HG02840 (cell line): ENCODE measurements at regions not wholly inside any gene's neighbourhood (a gene's known extent, or its start where the extent isn't known, plus 50 kb on each side); places are given as distances from the start of the nearest gene placed in this dataset.
"Not testable (repeated sequence)": the region's sequence is repeated elsewhere in the genome, so short reads cannot be mapped to it uniquely, and the experiment has no call there.

Experiments
- ATAC-seq: cut with Tn5 transposase; IDR thresholded peaks from one replicate; pipeline ENCODE4 v1.9.1; 2021; ENCODE audit warnings: mild to moderate bottlenecking, moderate library complexity, moderate number of reproducible peaks; ENCODE audit not compliant: unreplicated experiment, low FRiP score

DNA sequence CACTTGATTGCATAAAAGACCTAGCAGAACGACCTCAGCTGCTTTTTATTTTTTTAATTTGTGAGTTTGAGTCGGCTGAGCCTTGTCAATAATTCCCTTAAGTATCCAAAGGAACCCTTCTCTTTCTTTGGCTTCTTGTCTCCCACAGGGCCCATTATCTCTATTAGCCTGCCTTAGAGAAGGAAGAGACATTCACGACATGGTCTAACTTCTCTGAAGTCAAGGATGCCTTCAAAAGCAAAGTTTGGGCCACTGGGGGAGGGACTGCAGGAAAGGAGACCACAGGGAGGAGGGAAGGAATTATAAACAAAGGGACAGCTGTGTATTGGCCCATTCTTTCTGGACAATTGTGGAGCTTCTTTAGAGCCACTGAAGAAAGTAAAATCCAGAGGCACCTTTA lies 126.4 kb downstream of the BRMS1L start:
- no peak for ATAC-seq

DNA sequence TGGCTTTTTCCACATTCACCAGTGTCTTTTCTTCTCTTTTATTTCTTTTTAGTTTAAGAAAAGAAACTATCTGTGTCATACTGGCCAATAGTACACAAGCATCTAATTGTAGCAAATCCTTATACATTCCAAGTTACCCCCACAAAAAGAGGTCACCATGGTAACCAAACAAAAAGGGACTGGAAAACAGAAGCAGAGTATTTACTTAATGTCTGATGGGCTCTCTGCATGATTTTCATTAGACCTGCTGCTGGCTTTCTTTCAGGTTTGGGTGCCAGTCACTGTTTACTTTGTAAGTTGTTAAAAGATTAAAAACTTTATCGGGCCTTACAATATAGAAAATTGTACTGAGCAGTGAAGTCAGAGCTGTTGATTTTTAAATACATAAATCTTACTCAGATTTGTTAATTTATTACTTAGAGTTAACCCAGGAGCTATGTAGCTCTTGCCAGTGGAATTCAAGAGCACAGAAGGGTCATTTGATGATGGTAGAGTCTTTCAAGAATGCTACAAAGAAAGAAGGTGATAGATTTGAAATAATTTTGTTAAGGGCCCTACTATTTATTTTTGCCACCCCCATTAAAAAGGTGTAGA lies 123.9 kb downstream of the BRMS1L start:
- ATAC-seq: no peak

DNA sequence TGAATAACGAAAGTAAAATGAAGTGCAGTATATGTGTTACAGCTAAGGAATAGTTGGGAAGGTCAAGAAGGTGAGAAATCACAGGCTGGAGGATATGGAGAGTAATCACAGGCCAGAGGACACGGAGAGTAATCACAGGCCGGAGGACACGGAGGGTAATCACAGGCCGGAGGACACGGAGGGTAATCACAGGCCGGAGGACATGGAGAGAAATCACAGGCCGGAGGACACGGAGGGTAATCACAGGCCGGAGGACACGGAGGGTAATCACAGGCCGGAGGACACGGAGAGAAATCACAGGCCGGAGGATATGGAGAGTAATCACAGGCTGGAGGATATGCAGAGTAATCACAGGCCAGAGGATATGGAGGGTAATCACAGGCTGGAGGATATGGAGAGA lies 121.8 kb downstream of the BRMS1L start:
- not testable (repeated sequence) for ATAC-seq

DNA sequence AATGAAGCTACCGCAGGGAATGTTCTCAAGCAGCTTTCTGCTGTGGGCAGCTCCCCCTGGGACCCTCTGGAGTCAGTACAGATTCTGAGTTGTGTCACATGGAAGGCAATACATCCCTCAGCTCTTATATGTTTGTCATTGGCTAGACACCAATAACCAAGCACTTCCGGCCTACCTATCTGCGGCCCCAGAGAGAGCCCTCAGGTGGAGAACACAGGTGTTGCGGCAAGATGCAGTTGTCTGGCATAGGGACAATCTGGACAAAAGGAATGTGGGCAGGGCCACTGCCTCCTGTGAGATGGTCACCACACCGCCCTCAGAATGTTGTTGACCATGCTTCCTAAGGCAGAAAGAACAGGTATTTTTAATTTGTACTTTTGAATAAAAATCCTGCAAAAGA lies 118.7 kb downstream of the BRMS1L start:
- ATAC-seq: no peak

DNA sequence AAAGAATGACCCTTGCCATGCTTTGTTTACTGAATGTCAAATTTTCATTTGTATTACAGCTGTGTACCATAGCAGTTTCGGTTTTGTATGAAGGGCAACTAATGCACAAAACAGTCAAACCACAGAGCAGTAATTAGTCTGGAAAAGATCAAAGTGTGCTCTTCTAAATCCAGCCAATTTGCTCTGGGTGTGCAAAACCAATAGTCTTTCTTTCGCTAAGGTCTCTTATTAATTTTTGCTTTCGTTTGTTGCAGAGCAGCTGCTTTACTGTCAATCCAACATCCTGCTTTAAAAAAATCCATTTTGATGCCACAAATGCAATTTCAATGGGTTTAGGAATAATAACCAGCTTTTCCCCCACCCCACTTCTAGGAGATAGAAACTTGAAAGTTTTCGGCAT lies 114.2 kb downstream of the BRMS1L start:
- ATAC-seq: peak; percentile 69

- no peak for ATAC-seq
Observed at GRCh38 chr14:35938770-35939169, 112.6 kb downstream of the BRMS1L start.

DNA sequence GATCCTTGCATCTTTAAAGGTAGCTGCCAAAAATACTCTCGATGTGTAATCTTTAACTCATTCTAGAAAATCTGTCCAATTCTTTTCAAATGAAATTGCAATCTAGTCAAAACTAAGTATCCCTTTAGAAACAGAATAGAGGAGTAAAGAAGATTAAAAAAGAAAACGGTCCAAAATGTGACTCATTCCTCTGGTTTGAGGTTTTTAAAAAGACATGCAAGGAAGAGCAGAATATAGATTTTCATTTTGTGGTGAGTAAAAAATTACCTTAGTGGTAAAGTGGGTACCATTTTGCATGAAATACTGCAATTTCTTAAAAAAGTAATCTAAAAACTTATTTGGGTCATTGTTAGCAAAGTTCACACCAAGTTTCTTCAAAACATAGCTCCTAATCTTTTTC lies 108.4 kb downstream of the BRMS1L start:
- peak; percentile 66 for ATAC-seq

DNA sequence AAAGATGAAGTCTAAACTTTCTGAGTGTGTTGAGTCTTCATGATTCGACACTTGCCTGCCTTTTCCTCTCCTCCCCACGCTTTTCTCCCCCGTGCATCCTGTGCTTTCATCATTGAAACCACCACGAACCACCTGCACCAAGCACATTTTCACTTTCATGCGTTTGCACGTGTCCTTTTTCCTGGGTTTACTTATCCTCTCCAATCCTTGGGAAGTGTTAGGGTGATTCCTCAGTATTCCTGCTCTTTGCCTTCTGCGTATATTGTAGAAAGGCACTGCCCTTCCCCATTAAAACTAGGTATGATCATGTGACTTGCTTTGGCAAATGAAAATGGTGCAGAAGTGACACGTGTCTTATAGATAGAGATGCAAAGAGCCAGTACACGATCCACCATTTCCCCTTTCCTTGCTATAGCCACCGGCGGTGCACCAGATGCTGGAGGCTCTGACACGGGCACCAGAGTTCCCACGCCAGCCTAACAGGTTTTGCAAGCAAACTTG lies 106.6 kb downstream of the BRMS1L start:
- no peak for ATAC-seq

DNA sequence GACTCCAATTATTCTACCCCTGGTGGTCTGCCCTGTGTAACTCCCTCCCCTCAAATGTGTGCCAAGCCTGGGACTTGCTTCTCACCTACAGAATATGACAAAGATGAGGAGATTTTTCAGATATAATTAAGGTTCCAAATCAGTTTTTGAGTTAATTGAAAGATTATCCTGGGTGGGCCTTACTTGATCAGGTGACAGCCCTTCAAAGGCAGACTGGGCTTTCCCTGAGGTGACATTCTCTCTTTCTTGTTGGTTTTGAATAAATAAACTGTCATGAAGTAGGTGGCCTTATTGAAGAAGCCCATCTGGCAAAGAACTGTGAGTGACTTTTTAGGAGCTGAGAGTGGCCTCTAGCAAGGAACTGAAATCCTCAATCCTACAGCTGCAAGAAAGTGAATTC lies 106.0 kb downstream of the BRMS1L start:
- no peak for ATAC-seq

DNA sequence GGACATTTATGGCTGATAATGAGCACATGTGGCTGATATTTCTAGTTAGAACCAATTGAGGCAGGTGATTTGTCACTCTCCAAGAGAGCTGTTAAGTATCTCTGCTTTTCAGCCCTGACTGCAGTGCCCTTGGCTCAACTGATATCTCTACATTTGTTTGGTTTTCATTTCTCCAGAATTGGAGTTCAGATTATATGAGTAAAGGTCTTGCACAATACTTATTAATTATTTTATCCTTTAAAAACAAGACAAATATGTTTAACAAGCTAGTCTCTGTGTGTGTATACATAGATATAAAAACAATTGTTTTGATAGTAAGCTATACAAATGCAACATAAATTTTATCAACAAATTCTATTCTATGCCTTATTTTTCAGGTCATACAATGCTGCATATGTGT lies 105.2 kb downstream of the BRMS1L start:
- ATAC-seq: no peak

GRCh38 chr14:35929186-35929585 lies 103.0 kb downstream of the BRMS1L start:
- ATAC-seq: no peak

DNA sequence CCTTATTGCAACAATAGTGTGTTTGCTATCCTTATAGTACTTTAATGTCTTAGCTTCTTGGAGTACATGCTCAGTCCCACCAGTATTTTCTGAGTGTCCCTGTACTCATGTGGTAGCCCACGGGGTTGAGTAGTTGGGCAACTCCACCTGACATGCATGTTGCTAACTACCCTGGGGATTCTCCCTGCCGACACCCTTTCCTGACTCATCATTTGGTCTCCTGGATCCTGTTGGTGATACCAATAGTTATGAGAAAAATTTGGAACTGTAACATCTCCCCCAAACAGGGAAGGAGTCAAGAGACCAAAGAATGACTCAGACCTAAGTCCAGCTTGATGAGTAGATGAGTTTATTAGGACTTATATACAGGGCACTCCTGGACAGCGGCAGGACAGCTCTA lies 101.6 kb downstream of the BRMS1L start:
- no peak for ATAC-seq

DNA sequence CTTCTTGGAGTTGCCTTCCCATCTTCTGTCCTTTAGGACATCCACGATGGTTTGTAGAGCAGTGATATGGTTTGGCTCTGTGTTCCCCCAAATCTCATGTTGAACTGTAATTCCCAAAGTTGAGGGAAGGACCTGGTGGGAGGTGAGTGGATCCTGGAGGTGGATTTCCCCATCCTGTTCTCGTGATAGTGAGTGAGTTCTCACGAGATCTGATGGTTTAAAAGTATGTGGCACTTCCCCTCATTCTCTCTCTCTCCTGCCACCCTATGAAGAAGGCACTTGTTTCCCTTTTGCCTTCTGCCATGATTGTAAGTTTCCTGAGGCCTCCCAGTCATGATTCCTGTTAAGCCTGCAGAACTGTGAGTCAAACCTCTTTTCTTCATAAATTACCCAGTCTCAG lies 99.2 kb downstream of the BRMS1L start:
- no peak for ATAC-seq

DNA sequence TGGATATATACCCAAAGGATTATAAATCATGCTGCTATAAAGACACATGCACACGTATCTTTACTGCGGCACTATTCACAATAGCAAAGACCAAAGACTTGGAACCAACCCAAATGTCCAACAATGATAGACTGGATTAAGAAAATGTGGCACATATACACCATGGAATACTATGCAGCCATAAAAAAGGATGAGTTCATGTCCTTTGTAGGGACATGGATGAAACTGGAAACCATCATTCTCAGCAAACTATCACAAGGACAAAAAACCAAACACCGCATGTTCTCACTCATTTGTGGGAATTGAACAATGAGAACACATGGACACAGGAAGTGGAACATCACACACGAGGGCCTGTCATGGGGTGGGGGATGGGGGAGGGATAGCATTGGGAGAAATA lies 96.5 kb downstream of the BRMS1L start:
- ATAC-seq: not testable (repeated sequence)

- ATAC-seq: no peak
Observed at GRCh38 chr14:35921745-35922144, 95.6 kb downstream of the BRMS1L start.
